H9 (cell line): ENCODE measurements at regions not wholly inside any gene's neighbourhood (a gene's known extent, or its start where the extent isn't known, plus 50 kb on each side); places are given as distances from the start of the nearest gene placed in this dataset.

Source experiments
- DNase-seq: peaks from one replicate; pipeline ENCODE4 v3.0.0-alpha.2; 2017
- H2AFZ ChIP-seq: one replicate; pipeline ENCODE4 v1.6.1; 2013; ENCODE audit warnings: mild to moderate bottlenecking, low read length, control low read depth, moderate library complexity
- H2AK5ac ChIP-seq: 2 replicates; pipeline ENCODE4 v1.6.1; 2013; ENCODE audit warnings: low read length, control low read depth, mixed read lengths; ENCODE audit not compliant: insufficient read length
- H2BK120ac ChIP-seq: one replicate; pipeline ENCODE4 v1.6.1; 2013; ENCODE audit warnings: low read depth, mild to moderate bottlenecking, low read length, control low read depth, inconsistent platforms; ENCODE audit not compliant: poor library complexity, severe bottlenecking
- H2BK12ac ChIP-seq: 2 replicates; pipeline ENCODE4 v1.6.1; 2013; ENCODE audit warnings: low read length, control low read depth, mixed read lengths, low read depth; ENCODE audit not compliant: insufficient read length
- H2BK15ac ChIP-seq: 2 replicates; pipeline ENCODE4 v1.6.1; 2013; ENCODE audit warnings: low read depth, low read length, control low read depth
- H2BK20ac ChIP-seq: one replicate; pipeline ENCODE4 v1.6.1; 2013; ENCODE audit warnings: low read depth, mild to moderate bottlenecking, low read length, control low read depth, inconsistent platforms; ENCODE audit not compliant: poor library complexity, severe bottlenecking
- H2BK5ac ChIP-seq: 2 replicates; pipeline ENCODE4 v1.6.1; 2013; ENCODE audit warnings: low read length, control low read depth, mixed read lengths; ENCODE audit not compliant: insufficient read length
- H3K14ac ChIP-seq: 2 replicates; pipeline ENCODE4 v1.6.1; 2013; ENCODE audit warnings: low read length, control low read depth; ENCODE audit not compliant: insufficient read depth
- H3K18ac ChIP-seq: 2 replicates; pipeline ENCODE4 v1.6.1; 2013; ENCODE audit warnings: low read depth, mild to moderate bottlenecking, mixed read lengths, low read length, control low read depth; ENCODE audit not compliant: insufficient read length
- H3K23ac ChIP-seq: 2 replicates; pipeline ENCODE4 v1.6.1; 2013; ENCODE audit warnings: low read length, control low read depth, mixed read lengths, low read depth; ENCODE audit not compliant: insufficient read length
- H3K23me2 ChIP-seq: 2 replicates; pipeline ENCODE4 v1.6.1; 2013; ENCODE audit warnings: low read depth, mild to moderate bottlenecking, mixed read lengths, low read length, control low read depth; ENCODE audit not compliant: insufficient read length, poor library complexity, severe bottlenecking
- H3K27ac ChIP-seq: 2 replicates; pipeline ENCODE4 v1.5.1; 2013; ENCODE audit warnings: low read length, control low read depth, mixed read lengths, low read depth; ENCODE audit not compliant: insufficient read length
- H3K27me3 ChIP-seq: 2 replicates; pipeline ENCODE4 v1.6.1; 2013; ENCODE audit warnings: low read length, control low read depth, inconsistent platforms; ENCODE audit not compliant: insufficient read depth
- H3K4ac ChIP-seq: 2 replicates; pipeline ENCODE4 v1.6.1; 2013; ENCODE audit warnings: low read depth, mild to moderate bottlenecking, control low read depth, inconsistent platforms, low read length, moderate library complexity
- H3K4me1 ChIP-seq: 2 replicates; pipeline ENCODE4 v1.6.1; 2013; ENCODE audit warnings: low read length, control low read depth, inconsistent platforms; ENCODE audit not compliant: insufficient read depth
- H3K4me2 ChIP-seq: 2 replicates; pipeline ENCODE4 v1.6.1; 2013; ENCODE audit warnings: low read length, control low read depth, mixed read lengths; ENCODE audit not compliant: insufficient read length, insufficient read depth
- H3K56ac ChIP-seq: 2 replicates; pipeline ENCODE4 v1.6.1; 2013; ENCODE audit warnings: low read depth, mild to moderate bottlenecking, mixed read lengths, low read length, control low read depth; ENCODE audit not compliant: insufficient read length
- H3K79me1 ChIP-seq: 2 replicates; pipeline ENCODE4 v1.6.1; 2013; ENCODE audit warnings: low read depth, mild to moderate bottlenecking, moderate library complexity, low read length, control low read depth, inconsistent platforms; ENCODE audit not compliant: insufficient read depth, poor library complexity, severe bottlenecking
- H3K79me2 ChIP-seq: 2 replicates; pipeline ENCODE4 v1.6.1; 2013; ENCODE audit warnings: low read length, control low read depth, inconsistent platforms; ENCODE audit not compliant: insufficient read depth
- H3K9ac ChIP-seq: 2 replicates; pipeline ENCODE4 v1.6.1; 2013; ENCODE audit warnings: low read length, control low read depth, mixed read lengths; ENCODE audit not compliant: insufficient read length; ENCODE audit errors: extremely low read depth
- H3K9me3 ChIP-seq: one replicate; pipeline ENCODE4 v1.6.1; 2013; ENCODE audit warnings: low read depth, low read length, inconsistent platforms; ENCODE audit not compliant: control insufficient read depth
- H3T11ph ChIP-seq: one replicate; pipeline ENCODE4 v1.6.1; 2013; ENCODE audit warnings: mild to moderate bottlenecking, low read length, control low read depth, inconsistent platforms
- H4K20me1 ChIP-seq: one replicate; pipeline ENCODE4 v1.6.1; 2013; ENCODE audit not compliant: control insufficient read depth, insufficient read length, insufficient read depth
- H4K5ac ChIP-seq: 2 replicates; pipeline ENCODE4 v1.6.1; 2013; ENCODE audit warnings: low read depth, mild to moderate bottlenecking, mixed read lengths, low read length, control low read depth; ENCODE audit not compliant: insufficient read length
- H4K8ac ChIP-seq: replicated peaks from 2 replicates; pipeline ENCODE4 v1.6.1; 2013; ENCODE audit warnings: low read length, control low read depth, mixed read lengths, low read depth; ENCODE audit not compliant: insufficient read length
- H4K91ac ChIP-seq: 2 replicates; pipeline ENCODE4 v1.6.1; 2013; ENCODE audit warnings: low read depth, mild to moderate bottlenecking, moderate library complexity, mixed read lengths, low read length, control low read depth; ENCODE audit not compliant: insufficient read length
- H3K27ac Mint-ChIP-seq, 3 experiments: 2 replicates in 2 of 3; 3 replicates in 1 of 3; pipeline ENCODE4 v1.8.0; 2020 to 2021; ENCODE audit warnings: mixed read lengths in 3 of 3, mild to moderate bottlenecking in 1 of 3, moderate library complexity in 1 of 3
- H3K27me3 Mint-ChIP-seq: 2 replicates; pipeline ENCODE4 v1.8.0; 2021; ENCODE audit warnings: low read depth, mild to moderate bottlenecking, moderate library complexity, mixed read lengths
- H3K36me3 Mint-ChIP-seq, 3 experiments: 2 replicates in 2 of 3; 3 replicates in 1 of 3; pipeline ENCODE4 v1.8.0; 2020 to 2021; ENCODE audit warnings: low read depth in 3 of 3, mixed read lengths in 3 of 3; ENCODE audit not compliant: insufficient read depth in 1 of 3
- H3K4me1 Mint-ChIP-seq, 2 experiments: 2 replicates each; pipeline ENCODE4 v1.8.0; 2020; ENCODE audit warnings: mixed read lengths in 2 of 2
- H3K4me3 Mint-ChIP-seq, 2 experiments: 2 replicates in 1 of 2; 3 replicates in 1 of 2; pipeline ENCODE4 v1.8.0; 2020 to 2021; ENCODE audit warnings: mild to moderate bottlenecking in 2 of 2, mixed read lengths in 2 of 2, moderate library complexity in 1 of 2
- H3K9me3 Mint-ChIP-seq, 2 experiments: 2 replicates in 1 of 2; 3 replicates in 1 of 2; pipeline ENCODE4 v1.8.0; 2020; ENCODE audit warnings: mild to moderate bottlenecking in 2 of 2, mixed read lengths in 2 of 2, moderate library complexity in 1 of 2
- CTCF ChIP-seq: fragments of 200-600 bp; sonication (generic); conservative IDR thresholded peaks from 3 replicates; pipeline ENCODE4 v1.8.0; 2021; ENCODE audit warnings: antibody characterized with exemption, mild to moderate bottlenecking
- WGBS: extraction: QIAGEN DNeasy Blood & Tissue Kit; methylation state at CpG from one replicate; pipeline ENCODE4 v1.1.7; 2013; ENCODE audit warnings: missing lambda C conversion rate, low lambda C conversion rate, mixed read lengths; ENCODE audit not compliant: insufficient read length; ENCODE audit errors: extremely low coverage; 5-methylcytosine and 5-hydroxymethylcytosine counted together

GRCh38 chr7:137166363-137166762, 177.2 kb downstream of the PTN start:
- Mint-ChIP-seq H3K4me1 (peaks cover 10 to 11% of the 10 kb centered on the region in 2 experiments), H3K36me3 (no peaks in the 10 kb centered on the region), H3K9me3 (no peaks in the 10 kb centered on the region), H3K27me3 (no peaks in the 10 kb centered on the region), H3K27ac (no peak overlapping the region), H3K4me3 (no peak overlapping the region)
- H3K27ac ChIP-seq, result no peak overlapping the region
- H4K8ac ChIP-seq, result no peak overlapping the region
- no peaks in the 10 kb centered on the region for H3K4me1 ChIP-seq
- no CpG with 5 or more reads among the region's 2 CpGs for WGBS
- no peak overlapping the region for H3K56ac ChIP-seq
- no peaks in the 10 kb centered on the region for H3K9me3 ChIP-seq
- no peak overlapping the region for H3K14ac ChIP-seq
- no peaks in the 10 kb centered on the region for H4K20me1 ChIP-seq
- no peaks in the 10 kb centered on the region for H3K23me2 ChIP-seq
- H3K9ac ChIP-seq, result no peak overlapping the region
- H3K18ac ChIP-seq, result no peak overlapping the region
- DNase-seq, result no peak
- H2AFZ ChIP-seq, result no peak overlapping the region
- no peak overlapping the region for H4K5ac ChIP-seq
- no peak overlapping the region for H2BK120ac ChIP-seq
- H3K4ac ChIP-seq, result no peak overlapping the region
- H4K91ac ChIP-seq, result no peak overlapping the region
- H2BK5ac ChIP-seq, result no peak overlapping the region
- H3K79me2 ChIP-seq, result no peaks in the 10 kb centered on the region
- no peak overlapping the region for H2AK5ac ChIP-seq
- no peak overlapping the region for H2BK15ac ChIP-seq
- H2BK12ac ChIP-seq, result no peak overlapping the region
- H3K27me3 ChIP-seq, result no peaks in the 10 kb centered on the region
- no peak for TF ChIP-seq CTCF
- H3T11ph ChIP-seq, result no peak overlapping the region
- no peak overlapping the region for H3K4me2 ChIP-seq
- H2BK20ac ChIP-seq, result no peak overlapping the region
- H3K23ac ChIP-seq, result no peak overlapping the region
- no peaks in the 10 kb centered on the region for H3K79me1 ChIP-seq
